22Rv1 (cell line): ENCODE measurements at regions not wholly inside any gene's neighbourhood (a gene's known extent, or its start where the extent isn't known, plus 50 kb on each side); places are given as distances from the start of the nearest gene placed in this dataset.

Source experiments
- CTCF ChIP-seq: fragments of 450-650 bp; IDR thresholded peaks from 2 replicates; pipeline ENCODE4 v1.5.1; 2017; ENCODE audit warnings: mild to moderate bottlenecking
- ZFX ChIP-seq: fragments of 450-650 bp; IDR thresholded peaks from 2 replicates; pipeline ENCODE4 v1.6.1; 2017; ENCODE audit warnings: antibody characterized with exemption, borderline replicate concordance

- TF ChIP-seq CTCF (no peak), ZFX (no peak)
Observed at GRCh38 chr5:163350083-163350482, 87.3 kb upstream of the CCNG1 start.
